HepG2 (cell line): ENCODE measurements at regions not wholly inside any gene's neighbourhood (a gene's known extent, or its start where the extent isn't known, plus 50 kb on each side); places are given as distances from the start of the nearest gene placed in this dataset.
A peak's percentile ranks its signal among the peaks of the same experiment; 100 is the strongest.

Source experiments
- ATAC-seq: fragments of 200-7000 bp; cut with Tn5 transposase; 3 replicates; pipeline ENCODE4 v1.9.1; 2020; ENCODE audit warnings: mild to moderate bottlenecking, moderate library complexity
- BruUV-seq: library from RNA; stranded (reverse); fragments of 400-500 nt; replicated peaks from 2 replicates; lab custom pipeline; 2021; lab: Mats Ljungman, UMichigan
- CTCF ChIA-PET: fragments of 300-600 bp; formaldehyde crosslinking; extraction: SDS; loops from one replicate; lab custom pipeline; 2021; ENCODE audit warnings: low total read pairs, inconsistent platforms, low intra/inter-chr PET ratio; lab: Yijun Ruan, JAX
- POLR2A ChIA-PET: fragments of 350-600 bp; sonication (Branson Sonifier 250); formaldehyde crosslinking; loops from one replicate; lab custom pipeline; 2020; ENCODE audit warnings: antibody characterized with exemption, inconsistent platforms; lab: Yijun Ruan, JAX
- DNase-seq: peaks from one replicate; pipeline ENCODE4 v3.0.0-alpha.2; 2015; ENCODE audit warnings: low spot score
- FAIRE-seq: peaks from 3 replicates; lab custom pipeline; 2011; peaks lifted over from hg19 to GRCh38; lab: Jason Lieb, UNC
- H2AFZ ChIP-seq: one replicate; pipeline ENCODE4 v1.6.1; 2011; ENCODE audit warnings: low read length, inconsistent platforms
- H3K27ac ChIP-seq: fragments of 300-600 bp; 3 replicates; pipeline ENCODE4 v1.8.0; 2011; ENCODE audit warnings: mixed run types, mild to moderate bottlenecking, mixed read lengths, low read length, inconsistent platforms; ENCODE audit not compliant: insufficient read depth; ENCODE audit errors: extremely low read length
- H3K27me3 ChIP-seq, 2 experiments: fragments of 200-600 bp in 1 of 2; 2 replicates in 1 of 2; 3 replicates in 1 of 2; pipeline versions ENCODE4 v1.6.0 to v1.8.0; 2011; ENCODE audit warnings: low read length in 2 of 2, mild to moderate bottlenecking in 2 of 2, moderate library complexity in 2 of 2, inconsistent platforms in 1 of 2; ENCODE audit not compliant: insufficient read depth in 2 of 2, control insufficient read depth in 1 of 2
- H3K36me3 ChIP-seq, 2 experiments: fragments of 200-600 bp in 1 of 2; replicated peaks in 1 of 2; 2 replicates in 1 of 2; 3 replicates in 1 of 2; pipeline versions ENCODE4 v1.5.1 to v1.8.0; 2011; ENCODE audit warnings: low read length in 2 of 2, inconsistent platforms in 1 of 2; ENCODE audit not compliant: insufficient read depth in 2 of 2, control insufficient read depth in 1 of 2
- H3K4me1 ChIP-seq: 2 replicates; pipeline ENCODE4 v1.5.1; 2012; ENCODE audit warnings: low read length, inconsistent platforms; ENCODE audit not compliant: insufficient read depth
- H3K4me2 ChIP-seq: 2 replicates; pipeline ENCODE4 v1.6.0; 2011; ENCODE audit warnings: low read depth, low read length, inconsistent platforms
- H3K4me3 ChIP-seq, 3 experiments: fragments of 200-600 bp in 1 of 3; sonication (generic), shearing (Covaris generic) in 1 of 3; replicated peaks in 1 of 3; 2 replicates each; pipeline ENCODE4 v1.5.1; 2011 to 2016; ENCODE audit warnings: low read length in 3 of 3, inconsistent platforms in 2 of 3, low read depth in 2 of 3, mild to moderate bottlenecking in 2 of 3, control low read depth in 1 of 3, mixed read lengths in 1 of 3; ENCODE audit not compliant: insufficient read depth in 1 of 3
- H3K79me2 ChIP-seq: one replicate; pipeline ENCODE4 v1.6.1; 2011; ENCODE audit warnings: low read length, inconsistent platforms; ENCODE audit not compliant: insufficient read depth
- H3K9ac ChIP-seq: 2 replicates; pipeline ENCODE4 v1.6.0; 2011; ENCODE audit warnings: mild to moderate bottlenecking, low read depth, low read length, inconsistent platforms; ENCODE audit not compliant: insufficient read depth
- H3K9me3 ChIP-seq: 2 replicates; pipeline ENCODE4 v1.5.1; 2012; ENCODE audit warnings: mild to moderate bottlenecking, low read length
- H4K20me1 ChIP-seq: 2 replicates; pipeline ENCODE4 v1.6.0; 2011; ENCODE audit warnings: inconsistent platforms, mild to moderate bottlenecking, low read length, moderate library complexity; ENCODE audit not compliant: insufficient read depth
- CEBPB ChIP-seq: IDR thresholded peaks from 2 replicates; pipeline ENCODE4 v1.6.1; 2011; ENCODE audit warnings: low read depth, low read length, improper control_type of control experiment, borderline replicate concordance
- CERS6 ChIP-seq: sonication (generic); formaldehyde crosslinking; IDR thresholded peaks from 2 replicates; pipeline ENCODE4 v1.5.0; 2020; ENCODE audit warnings: missing genetic modification reagents
- ELF1 ChIP-seq: sonication (generic); formaldehyde crosslinking; IDR thresholded peaks from 2 replicates; pipeline ENCODE4 v1.4.0; 2020; ENCODE audit warnings: missing genetic modification reagents
- ETV6 ChIP-seq: sonication (generic); formaldehyde crosslinking; conservative IDR thresholded peaks from 2 replicates; pipeline ENCODE4 v1.4.0; 2020; ENCODE audit warnings: missing genetic modification reagents
- HOXD1 ChIP-seq: sonication (generic); formaldehyde crosslinking; IDR thresholded peaks from 2 replicates; pipeline ENCODE4 v1.5.0; 2020; ENCODE audit warnings: missing genetic modification reagents
- KLF12 ChIP-seq: sonication (generic); formaldehyde crosslinking; IDR thresholded peaks from 2 replicates; pipeline ENCODE4 v1.4.0; 2020; ENCODE audit warnings: missing genetic modification reagents, borderline replicate concordance
- MIER3 ChIP-seq: IDR thresholded peaks from 2 replicates; pipeline ENCODE4 v1.6.1; 2016; ENCODE audit warnings: missing compliant biosample characterization, borderline replicate concordance
- PCBP1 ChIP-seq: fragments of 200-400 bp; formaldehyde crosslinking; IDR thresholded peaks from 2 replicates; pipeline ENCODE4 v1.6.1; 2017; ENCODE audit warnings: mild to moderate bottlenecking, low read depth, low read length, borderline replicate concordance
- PLRG1 ChIP-seq: fragments of 450-650 bp; conservative IDR thresholded peaks from 2 replicates; pipeline ENCODE4 v1.6.1; 2016
- RXRB ChIP-seq: IDR thresholded peaks from 2 replicates; pipeline ENCODE4 v1.6.1; 2016; ENCODE audit warnings: borderline replicate concordance, missing genetic modification reagents, missing compliant biosample characterization
- SRSF1 ChIP-seq: fragments of 200-400 bp; formaldehyde crosslinking; optimal IDR thresholded peaks from 2 replicates; pipeline ENCODE3; 2017; ENCODE audit warnings: mild to moderate bottlenecking, low read depth, low read length, moderate library complexity
- ZBTB2 ChIP-seq: sonication (generic); formaldehyde crosslinking; IDR thresholded peaks from 2 replicates; pipeline ENCODE4 v1.8.0; 2022; ENCODE audit warnings: low read depth, missing genetic modification reagents
- ZNF724P ChIP-seq: sonication (generic); formaldehyde crosslinking; IDR thresholded peaks from 2 replicates; pipeline ENCODE4 v1.8.0; 2022; ENCODE audit warnings: missing genetic modification reagents, borderline replicate concordance
- ZNF770 ChIP-seq: sonication (generic); formaldehyde crosslinking; IDR thresholded peaks from 2 replicates; pipeline ENCODE4 v1.5.0; 2020; ENCODE audit warnings: mild to moderate bottlenecking, missing genetic modification reagents
- ZSCAN31 ChIP-seq: sonication (generic); formaldehyde crosslinking; IDR thresholded peaks from 2 replicates; pipeline ENCODE4 v1.5.0; 2020; ENCODE audit warnings: low read depth, mild to moderate bottlenecking, missing genetic modification reagents
- WGBS: methylation state at CpG from one replicate; pipeline ENCODE4 v1.1.6; 2017; ENCODE audit warnings: low lambda C conversion rate; 5-methylcytosine and 5-hydroxymethylcytosine counted together
- in situ Hi-C: cut with HindIII; loops from 2 replicates; pipeline ENCODE4 v1.10.0; 2017; ENCODE audit warnings: low pct_unique_long_range_greater_than_20kb; ENCODE audit not compliant: extremely low pct_ligation_motif_present
- intact Hi-C: fragments of 100-400 bp; cut with micrococcal nuclease; formaldehyde crosslinking; loops from one replicate; pipeline ENCODE4 v1.10.0; 2022; ENCODE audit not compliant: unreplicated experiment

- H3K79me2 ChIP-seq, result no peaks in the 10 kb centered on the region
- TF ChIP-seq ELF1 (CRISPR knock-in tag) (no peak), CEBPB (0 out of 2 replicates have a peak, but pooled peaks have one; percentile 20), RXRB (CRISPR knock-in tag) (no peak)
- TF ChIP-seq, all 625 proteins: peak for 1
- ATAC-seq (no peak), FAIRE-seq (no peak), DNase-seq (no peak)
- H3K27me3 ChIP-seq, result no peaks in the 10 kb centered on the region
- H2AFZ ChIP-seq, result no peak overlapping the region
- no peak overlapping the region for H3K4me2 ChIP-seq
- H3K27ac ChIP-seq, result no peak overlapping the region
- no peaks in the 10 kb centered on the region for H3K9me3 ChIP-seq
- WGBS, result 0% methylated on average over 2 of the region's 2 CpGs
- intact Hi-C loops (no loop called here), in situ Hi-C loops (no loop called here)
- CTCF ChIA-PET, result no interaction called here
- H3K4me1 ChIP-seq, result no peaks in the 10 kb centered on the region
- POLR2A ChIA-PET, result no interaction called here
- no peaks in the 10 kb centered on the region for H4K20me1 ChIP-seq
- H3K36me3 ChIP-seq, result no peaks in the 10 kb centered on the region
- BruUV-seq, result no TSS peak
- no peak overlapping the region for H3K9ac ChIP-seq
- H3K4me3 ChIP-seq, result no peak overlapping the region
Measured at GRCh38 chr3:106103383-106103782, 234.6 kb upstream of the CBLB start.

- BruUV-seq, result no TSS peak
- no peaks in the 10 kb centered on the region for H3K27me3 ChIP-seq
- TF ChIP-seq PLRG1 (no peak), ZSCAN31 (no peak), CERS6 (CRISPR knock-in tag) (no peak), MIER3 (no peak), ETV6 (CRISPR knock-in tag) (no peak), ZNF724P (CRISPR knock-in tag) (no peak), SRSF1 (no peak), ZNF770 (no peak), KLF12 (CRISPR knock-in tag) (no peak), PCBP1 (no peak), ZBTB2 (no peak), HOXD1 (CRISPR knock-in tag) (no peak)
Measured at GRCh38 chr3:106104078-106104477, 235.3 kb upstream of the CBLB start.

More at GRCh38 chr3:106104078-106104477, 235.3 kb upstream of the CBLB start:
- Histone ChIP-seq H3K4me1 (no peaks in the 10 kb centered on the region), H4K20me1 (no peaks in the 10 kb centered on the region), H3K79me2 (no peaks in the 10 kb centered on the region), H3K9me3 (no peaks in the 10 kb centered on the region), H3K4me2 (no peak overlapping the region), H3K27ac (no peak overlapping the region), H3K9ac (no peak overlapping the region), H2AFZ (no peak overlapping the region), H3K4me3 (no peak overlapping the region), H3K36me3 (no peaks in the 10 kb centered on the region)
- DNase-seq (no peak), ATAC-seq (no peak), FAIRE-seq (no peak)
- in situ Hi-C loops, result no loop called here
- intact Hi-C loops, result no loop called here
- POLR2A ChIA-PET, result no interaction called here
- CTCF ChIA-PET, result no interaction called here
- 0% methylated on average over 2 of the region's 4 CpGs for WGBS
